DOHH2 (cell line): ENCODE measurements at regions not wholly inside any gene's neighbourhood (a gene's known extent, or its start where the extent isn't known, plus 50 kb on each side); places are given as distances from the start of the nearest gene placed in this dataset.

Experiments
- EZH2phosphoT487 ChIP-seq: fragments of 200-600 bp; sonication (generic); IDR thresholded peaks from 2 replicates; pipeline ENCODE4 v1.6.1; 2017; ENCODE audit warnings: borderline replicate concordance, mild to moderate bottlenecking, antibody characterized with exemption, low read length, moderate library complexity, mixed read lengths
- TF ChIP-seq, protein P1 (sequence below): fragments of 200-600 bp; sonication (generic); IDR thresholded peaks from one replicate; pipeline ENCODE4 v1.5.1; 2014; ENCODE audit warnings: antibody characterized with exemption, mild to moderate bottlenecking, low read depth, low read length; ENCODE audit not compliant: poor library complexity, severe bottlenecking

DNA sequence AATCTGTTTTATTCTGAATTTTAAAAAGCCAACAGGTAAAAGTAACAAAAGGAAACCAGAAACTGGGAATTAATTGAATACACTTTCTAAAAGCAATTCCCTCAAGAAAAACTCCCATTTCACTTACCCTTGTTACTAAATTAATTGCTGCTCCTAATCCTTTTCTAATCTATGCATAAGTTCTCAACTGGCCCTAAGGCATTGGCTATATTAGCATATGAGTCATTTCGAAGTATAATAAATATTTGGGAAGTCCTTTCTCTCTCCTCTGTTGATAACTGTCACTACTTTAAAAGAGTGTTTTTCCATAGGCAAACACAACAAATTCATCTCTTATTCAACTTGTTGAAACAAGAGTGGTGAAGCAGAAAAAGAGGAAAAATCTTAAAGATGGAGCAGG is 486.5 kb upstream of the HTR2C start:
- TF ChIP-seq, protein P1, sequence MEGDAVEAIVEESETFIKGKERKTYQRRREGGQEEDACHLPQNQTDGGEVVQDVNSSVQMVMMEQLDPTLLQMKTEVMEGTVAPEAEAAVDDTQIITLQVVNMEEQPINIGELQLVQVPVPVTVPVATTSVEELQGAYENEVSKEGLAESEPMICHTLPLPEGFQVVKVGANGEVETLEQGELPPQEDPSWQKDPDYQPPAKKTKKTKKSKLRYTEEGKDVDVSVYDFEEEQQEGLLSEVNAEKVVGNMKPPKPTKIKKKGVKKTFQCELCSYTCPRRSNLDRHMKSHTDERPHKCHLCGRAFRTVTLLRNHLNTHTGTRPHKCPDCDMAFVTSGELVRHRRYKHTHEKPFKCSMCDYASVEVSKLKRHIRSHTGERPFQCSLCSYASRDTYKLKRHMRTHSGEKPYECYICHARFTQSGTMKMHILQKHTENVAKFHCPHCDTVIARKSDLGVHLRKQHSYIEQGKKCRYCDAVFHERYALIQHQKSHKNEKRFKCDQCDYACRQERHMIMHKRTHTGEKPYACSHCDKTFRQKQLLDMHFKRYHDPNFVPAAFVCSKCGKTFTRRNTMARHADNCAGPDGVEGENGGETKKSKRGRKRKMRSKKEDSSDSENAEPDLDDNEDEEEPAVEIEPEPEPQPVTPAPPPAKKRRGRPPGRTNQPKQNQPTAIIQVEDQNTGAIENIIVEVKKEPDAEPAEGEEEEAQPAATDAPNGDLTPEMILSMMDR = no peak
- no peak for TF ChIP-seq EZH2phosphoT487
